H1 (cell line): ENCODE measurements at regions not wholly inside any gene's neighbourhood (a gene's known extent, or its start where the extent isn't known, plus 50 kb on each side); places are given as distances from the start of the nearest gene placed in this dataset.

Experiments used
- CTCF ChIA-PET: fragments of 300-600 bp; sonication (Branson Sonifier 250); formaldehyde crosslinking; loops from one replicate; lab custom pipeline; 2021; ENCODE audit not compliant: partially characterized antibody; lab: Charles Lee
- POLR2A ChIA-PET: fragments of 300-600 bp; sonication (Branson Sonifier 250); formaldehyde crosslinking; loops from one replicate; lab custom pipeline; 2021; ENCODE audit warnings: inconsistent platforms; ENCODE audit not compliant: partially characterized antibody; lab: Charles Lee
- DNase-seq, 2 experiments: peaks; one replicate each; pipeline versions ENCODE4 v3.0.0 to v3.0.0-alpha.2; 2010 to 2022; ENCODE audit warnings: low spot score in 2 of 2, low read depth in 1 of 2, mixed read lengths in 1 of 2
- FAIRE-seq: peaks from 2 replicates; lab custom pipeline; 2011; peaks lifted over from hg19 to GRCh38; lab: Jason Lieb, UNC
- H2AFZ ChIP-seq: 2 replicates; pipeline ENCODE4 v1.8.1; 2012; ENCODE audit warnings: low read length, inconsistent platforms
- H2AK5ac ChIP-seq: 2 replicates; pipeline ENCODE4 v1.6.1; 2013; ENCODE audit warnings: low read depth, low read length
- H2BK120ac ChIP-seq: replicated peaks from 2 replicates; pipeline ENCODE3; 2013; ENCODE audit warnings: low read depth, low read length, inconsistent platforms
- H2BK12ac ChIP-seq: 2 replicates; pipeline ENCODE4 v1.6.1; 2013; ENCODE audit warnings: low read depth, low read length
- H2BK15ac ChIP-seq: 2 replicates; pipeline ENCODE4 v1.6.1; 2013; ENCODE audit warnings: low read length
- H2BK20ac ChIP-seq: 2 replicates; pipeline ENCODE4 v1.6.1; 2013; ENCODE audit warnings: low read length
- H2BK5ac ChIP-seq: 2 replicates; pipeline ENCODE4 v1.6.1; 2013; ENCODE audit warnings: low read depth, low read length
- H3K14ac ChIP-seq: 2 replicates; pipeline ENCODE4 v1.6.1; 2013; ENCODE audit warnings: inconsistent platforms; ENCODE audit not compliant: insufficient read length
- H3K18ac ChIP-seq: 2 replicates; pipeline ENCODE4 v1.6.1; 2013; ENCODE audit warnings: low read length; ENCODE audit errors: extremely low read depth
- H3K23ac ChIP-seq: 2 replicates; pipeline ENCODE4 v1.6.1; 2013; ENCODE audit warnings: inconsistent platforms; ENCODE audit not compliant: insufficient read length
- H3K23me2 ChIP-seq: 2 replicates; pipeline ENCODE4 v1.6.1; 2013; ENCODE audit warnings: low read depth, low read length
- H3K27ac ChIP-seq: 2 replicates; pipeline ENCODE4 v1.6.1; 2011; ENCODE audit warnings: low read depth, low read length, inconsistent platforms
- H3K27me3 ChIP-seq, 4 experiments: replicated peaks in 1 of 4; 1 replicate in 1 of 4; 2 replicates in 3 of 4; pipeline versions ENCODE4 v1.6.1 to v1.8.1; 2011 to 2013; ENCODE audit warnings: low read length in 3 of 4, mild to moderate bottlenecking in 3 of 4, inconsistent platforms in 2 of 4, mixed read lengths in 2 of 4, moderate library complexity in 1 of 4; ENCODE audit not compliant: control insufficient read depth in 3 of 4, insufficient read depth in 3 of 4; ENCODE audit errors: extremely low read depth in 1 of 4
- H3K36me3 ChIP-seq, 4 experiments: 2 replicates each; pipeline versions ENCODE4 v1.6.1 to v1.8.1; 2011 to 2013; ENCODE audit warnings: mild to moderate bottlenecking in 4 of 4, low read length in 3 of 4, moderate library complexity in 2 of 4, control low read depth in 1 of 4, inconsistent platforms in 1 of 4; ENCODE audit not compliant: insufficient read depth in 4 of 4, control insufficient read depth in 2 of 4
- H3K4ac ChIP-seq: replicated peaks from 2 replicates; pipeline ENCODE3; 2013; ENCODE audit warnings: low read length, low read depth, mixed read lengths, inconsistent platforms; ENCODE audit not compliant: insufficient read length
- H3K4me1 ChIP-seq, 4 experiments: replicated peaks in 1 of 4; 1 replicate in 1 of 4; 2 replicates in 3 of 4; pipeline versions ENCODE4 v1.6.1 to v1.8.1; 2011 to 2013; ENCODE audit warnings: low read length in 3 of 4, inconsistent platforms in 2 of 4, mixed read lengths in 1 of 4; ENCODE audit not compliant: insufficient read depth in 4 of 4, control insufficient read depth in 3 of 4
- H3K4me2 ChIP-seq, 2 experiments: 2 replicates each; pipeline versions ENCODE4 v1.6.1 to v1.8.1; 2011 to 2013; ENCODE audit warnings: low read depth in 2 of 2, low read length in 2 of 2, control low read depth in 1 of 2, inconsistent platforms in 1 of 2, mild to moderate bottlenecking in 1 of 2; ENCODE audit not compliant: insufficient read depth in 1 of 2
- H3K4me3 ChIP-seq, 4 experiments: fragments of 200-600, 300-600 bp in 1 of 4; sonication (generic), shearing (Covaris generic), sonication (Bioruptor Twin) in 1 of 4; 2 replicates each; pipeline versions ENCODE4 v1.5.1 to v1.8.1; 2011 to 2016; ENCODE audit warnings: low read length in 4 of 4, low read depth in 3 of 4, control low read depth in 2 of 4, inconsistent platforms in 2 of 4, mild to moderate bottlenecking in 2 of 4, mixed read lengths in 1 of 4, moderate library complexity in 1 of 4; ENCODE audit not compliant: insufficient read depth in 2 of 4; ENCODE audit errors: extremely low read depth in 1 of 4
- H3K56ac ChIP-seq: replicated peaks from 2 replicates; pipeline ENCODE3; 2013; ENCODE audit warnings: low read depth, mild to moderate bottlenecking, mixed read lengths, low read length, inconsistent platforms; ENCODE audit not compliant: insufficient read length
- H3K79me1 ChIP-seq: 2 replicates; pipeline ENCODE4 v1.6.1; 2013; ENCODE audit warnings: low read depth, low read length, control low read depth
- H3K79me2 ChIP-seq, 2 experiments: 2 replicates each; pipeline versions ENCODE4 v1.6.1 to v1.8.1; 2012 to 2013; ENCODE audit warnings: low read length in 2 of 2, mild to moderate bottlenecking in 2 of 2, inconsistent platforms in 1 of 2; ENCODE audit not compliant: insufficient read depth in 2 of 2, control insufficient read depth in 1 of 2
- H3K9ac ChIP-seq, 4 experiments: replicated peaks in 1 of 4; 1 replicate in 1 of 4; 2 replicates in 3 of 4; pipeline versions ENCODE4 v1.6.1 to v1.8.1; 2011 to 2013; ENCODE audit warnings: low read depth in 3 of 4, low read length in 3 of 4, control low read depth in 2 of 4, mild to moderate bottlenecking in 2 of 4, moderate library complexity in 2 of 4, inconsistent platforms in 1 of 4; ENCODE audit errors: extremely low read depth in 1 of 4
- H3K9me3 ChIP-seq, 2 experiments: 2 replicates each; pipeline versions ENCODE4 v1.6.1 to v1.8.1; 2012 to 2013; ENCODE audit warnings: mild to moderate bottlenecking in 2 of 2, moderate library complexity in 2 of 2, control low read depth in 1 of 2, inconsistent platforms in 1 of 2, low read depth in 1 of 2, low read length in 1 of 2, mixed read lengths in 1 of 2; ENCODE audit not compliant: insufficient read depth in 2 of 2
- H4K20me1 ChIP-seq, 2 experiments: replicated peaks in 1 of 2; 2 replicates each; pipeline versions ENCODE3 to v1.8.1; 2011 to 2013; ENCODE audit warnings: inconsistent platforms in 2 of 2, low read length in 2 of 2, mild to moderate bottlenecking in 1 of 2; ENCODE audit not compliant: insufficient read depth in 2 of 2, control insufficient read depth in 1 of 2
- H4K5ac ChIP-seq: 2 replicates; pipeline ENCODE4 v1.6.1; 2013; ENCODE audit warnings: low read length, low read depth, mixed read lengths, inconsistent platforms; ENCODE audit not compliant: insufficient read length
- H4K8ac ChIP-seq: 2 replicates; pipeline ENCODE4 v1.8.0; 2013; ENCODE audit warnings: mild to moderate bottlenecking, moderate library complexity, low read length, inconsistent platforms; ENCODE audit not compliant: insufficient read depth; ENCODE audit errors: extremely low read depth
- H4K91ac ChIP-seq: replicated peaks from 2 replicates; pipeline ENCODE3; 2013; ENCODE audit warnings: low read length, mixed read lengths, inconsistent platforms; ENCODE audit not compliant: insufficient read length
- ASH2L ChIP-seq: fragments of 200-600, 300-600 bp; sonication (generic); IDR thresholded peaks from one replicate; pipeline ENCODE4 v1.7.1; 2017; ENCODE audit warnings: low read length
- ATF3 ChIP-seq: IDR thresholded peaks from 2 replicates; pipeline ENCODE4 v1.6.1; 2011; ENCODE audit warnings: low read depth, mild to moderate bottlenecking, low read length; ENCODE audit not compliant: insufficient read depth
- KDM5A ChIP-seq: fragments of 200-600 bp; IDR thresholded peaks from 2 replicates; pipeline ENCODE4 v1.7.1; 2012; ENCODE audit warnings: mild to moderate bottlenecking, low read length, inconsistent platforms, mixed read lengths
- NANOG ChIP-seq: IDR thresholded peaks from 2 replicates; pipeline ENCODE4 v1.6.1; 2011; ENCODE audit warnings: low read length, low read depth, mild to moderate bottlenecking, inconsistent platforms; ENCODE audit not compliant: insufficient read depth, poor library complexity, severe bottlenecking
- TCF12 ChIP-seq: IDR thresholded peaks from 2 replicates; pipeline ENCODE4 v1.6.1; 2011; ENCODE audit warnings: low read depth, mild to moderate bottlenecking, low read length
- USF2 ChIP-seq: IDR thresholded peaks from 2 replicates; pipeline ENCODE4 v1.6.1; 2011; ENCODE audit warnings: low read length, improper control_type of control experiment
- WGBS, 2 experiments: shearing (Covaris generic) in 1 of 2; methylation state at CpG; one replicate each; pipeline versions ENCODE4 v1.1.6 to v1.1.7; 2013 to 2015; ENCODE audit warnings: low lambda C conversion rate in 2 of 2, mixed read lengths in 2 of 2, inconsistent platforms in 1 of 2, low coverage in 1 of 2, missing lambda C conversion rate in 1 of 2; ENCODE audit not compliant: insufficient replicate concordance in 2 of 2, insufficient coverage in 1 of 2, insufficient read length in 1 of 2; ENCODE audit errors: extremely low coverage in 1 of 2, missing lambda C conversion rate in 1 of 2; 5-methylcytosine and 5-hydroxymethylcytosine counted together

- Histone ChIP-seq H4K20me1 (no peaks in the 10 kb centered on the region), H3K23ac (no peak overlapping the region), H3K79me2 (no peaks in the 10 kb centered on the region), H3K14ac (no peak overlapping the region), H3K18ac (no peak overlapping the region), H4K91ac (no peak overlapping the region), H3K79me1 (no peaks in the 10 kb centered on the region), H3K27me3 (no peaks in the 10 kb centered on the region), H2BK20ac (no peak overlapping the region), H2BK120ac (no peak overlapping the region), H2BK15ac (no peak overlapping the region), H2BK5ac (no peak overlapping the region), H3K27ac (no peak overlapping the region), H3K4me3 (no peak overlapping the region), H3K9me3 (no peaks in the 10 kb centered on the region), H3K56ac (no peak overlapping the region), H2AK5ac (no peak overlapping the region), H3K4ac (no peak overlapping the region), H3K36me3 (no peaks in the 10 kb centered on the region), H2AFZ (peak overlapping the region; percentile 87), H3K4me1 (peaks cover 0 to 8% (median 3%) of the 10 kb centered on the region in 4 experiments; a peak in 2 of 7 replicates), H4K5ac (no peak overlapping the region), H3K4me2 (no peak overlapping the region), H2BK12ac (no peak overlapping the region), H4K8ac (no peak overlapping the region), H3K9ac (no peak overlapping the region), H3K23me2 (no peaks in the 10 kb centered on the region)
- WGBS, 2 experiments = 83% methylated on average over 2 of the region's 2 CpGs; no CpG with 5 or more reads in 1 of the 2 experiments
- ChIA-PET CTCF (interaction anchor here (0.6 to 1.3 kb wide), 3 partner anchors 18 to 1463 kb away, joined by 3 to 4 read pairs (median 3); no protein-coding TSS in a partner anchor), POLR2A (interaction anchor here (0.6 kb wide), 2 partner anchors 305 to 1203 kb away, joined by 3 read pairs; no protein-coding TSS in a partner anchor)
- DNase-seq (no peak), FAIRE-seq (no peak)
- no peak for TF ChIP-seq TCF12
- TF ChIP-seq NANOG = no peak
- TF ChIP-seq USF2 = no peak
- no peak for TF ChIP-seq ASH2L
- TF ChIP-seq KDM5A = no peak
- TF ChIP-seq ATF3 = no peak
These were observed 424.1 kb downstream of the TTLL7 start for GRCh38 chr1:83574791-83575190.
